Tibial nerve (tissue), 4 donors: ENCODE measurements at regions not wholly inside any gene's neighbourhood (a gene's known extent, or its start where the extent isn't known, plus 50 kb on each side); places are given as distances from the start of the nearest gene placed in this dataset.

Experiments used
- CTCF ChIP-seq, 5 experiments: fragments of 200-600 bp in 3 of 5; fragments of 450-650 bp in 2 of 5; sonication (generic) in 3 of 5; IDR thresholded peaks; one replicate each; pipeline ENCODE4 v1.5.1; 2016 to 2019; ENCODE audit warnings: antibody characterized with exemption in 5 of 5, mild to moderate bottlenecking in 3 of 5, moderate library complexity in 2 of 5
- EP300 ChIP-seq, 2 donors: sonication (generic); formaldehyde crosslinking; IDR thresholded peaks; one replicate each; pipeline ENCODE4 v1.6.1; 2017; ENCODE audit warnings: antibody characterized with exemption in 2 of 2, mild to moderate bottlenecking in 1 of 2
- POLR2A ChIP-seq, 2 donors: fragments of 450-650 bp; IDR thresholded peaks; one replicate each; pipeline ENCODE4 v1.6.1; 2017; ENCODE audit warnings: antibody characterized with exemption in 2 of 2, mild to moderate bottlenecking in 2 of 2, moderate library complexity in 2 of 2

GRCh38 chr22:27447289-27447688 lies 354.3 kb downstream of the MN1 start:
- TF ChIP-seq CTCF (IDR thresholded peaks at IDR 0.05) (no peak), POLR2A (IDR thresholded peaks at IDR 0.05) (no peak), EP300 (IDR thresholded peaks at IDR 0.05) (no peak)
